Thyroid gland (tissue), 4 donors: ENCODE measurements at regions not wholly inside any gene's neighbourhood (a gene's known extent, or its start where the extent isn't known, plus 50 kb on each side); places are given as distances from the start of the nearest gene placed in this dataset.

Experiments used
- DNase-seq, 2 donors: peaks; one replicate each; pipeline ENCODE4 v3.0.0-alpha.2; 2019
- H3K27ac ChIP-seq, 3 donors: fragments of 200-600 bp; sonication (generic); 1 replicate in 2 of 3; 2 replicates in 1 of 3; pipeline ENCODE4 v1.5.1; 2016 to 2019; ENCODE audit warnings: mild to moderate bottlenecking in 1 of 3, moderate library complexity in 1 of 3
- H3K27me3 ChIP-seq: fragments of 200-600 bp; sonication (generic); one replicate; pipeline ENCODE4 v1.5.1; 2019
- H3K36me3 ChIP-seq, 2 donors: fragments of 200-600 bp; sonication (generic); one replicate each; pipeline ENCODE4 v1.5.1; 2016 to 2019
- H3K4me1 ChIP-seq, 2 donors: fragments of 200-600 bp; sonication (generic); one replicate each; pipeline ENCODE4 v1.5.1; 2017 to 2019
- H3K4me3 ChIP-seq, 3 donors: fragments of 200-600 bp; sonication (generic); replicated peaks in 1 of 3; 1 replicate in 2 of 3; 2 replicates in 1 of 3; pipeline ENCODE4 v1.5.1; 2016; ENCODE audit warnings: mild to moderate bottlenecking in 1 of 3
- H3K9me3 ChIP-seq: fragments of 200-600 bp; sonication (generic); one replicate; pipeline ENCODE4 v1.5.1; 2017
- CTCF ChIP-seq, 6 experiments: fragments of 200-600 bp in 3 of 6; fragments of 450-650 bp in 3 of 6; sonication (generic) in 3 of 6; IDR thresholded peaks; one replicate each; pipeline ENCODE4 v1.5.1; 2016 to 2019; ENCODE audit warnings: antibody characterized with exemption in 6 of 6, mild to moderate bottlenecking in 2 of 6, inconsistent platforms in 1 of 6, moderate library complexity in 1 of 6
- POLR2A ChIP-seq, 2 donors: fragments of 450-650 bp; IDR thresholded peaks; one replicate each; pipeline ENCODE4 v1.6.1; 2017; ENCODE audit warnings: antibody characterized with exemption in 2 of 2, mild to moderate bottlenecking in 2 of 2, moderate library complexity in 1 of 2
- whole genome bisulfite sequencing, 2 donors: methylation state at CpG; one replicate each; pipeline ENCODE4 v1.1.5; 2017; 5-methylcytosine and 5-hydroxymethylcytosine counted together
- intact Hi-C: fragments of 100-400 bp; cut with DNase I; formaldehyde crosslinking; loops from one replicate; pipeline ENCODE4 v1.15.1; 2023

GRCh38 chr9:120265791-120266190, 314.2 kb downstream of the CDK5RAP2 start:
- WGBS, 2 donors: 43 to 46% methylated on average over 6 of the region's 6 CpGs
- Histone ChIP-seq H3K9me3 (no peaks in the 10 kb centered on the region), H3K4me1 (no peaks in the 10 kb centered on the region), H3K4me3 (no peak overlapping the region), H3K27me3 (no peaks in the 10 kb centered on the region), H3K36me3 (no peaks in the 10 kb centered on the region), H3K27ac (no peak overlapping the region)
- intact Hi-C loops: no loop called here
- no peak for DNase-seq
- no peak for TF ChIP-seq POLR2A (IDR thresholded peaks at IDR 0.05)
- no peak for TF ChIP-seq CTCF (IDR thresholded peaks at IDR 0.05)

- Histone ChIP-seq H3K9me3 (no peaks in the 10 kb centered on the region), H3K27ac (no peak overlapping the region), H3K36me3 (no peaks in the 10 kb centered on the region), H3K27me3 (no peaks in the 10 kb centered on the region), H3K4me3 (no peak overlapping the region), H3K4me1 (no peaks in the 10 kb centered on the region)
- intact Hi-C loops: no loop called here
- no peak for DNase-seq
- no peak for TF ChIP-seq CTCF (IDR thresholded peaks at IDR 0.05)
- no peak for TF ChIP-seq POLR2A (IDR thresholded peaks at IDR 0.05)
Measured at GRCh38 chr9:120264528-120264927, 315.4 kb downstream of the CDK5RAP2 start.

- Histone ChIP-seq H3K4me3 (no peak overlapping the region), H3K4me1 (no peaks in the 10 kb centered on the region), H3K27ac (no peak overlapping the region), H3K27me3 (no peaks in the 10 kb centered on the region), H3K9me3 (no peaks in the 10 kb centered on the region), H3K36me3 (no peaks in the 10 kb centered on the region)
- no peak for DNase-seq
- intact Hi-C loops: no loop called here
- TF ChIP-seq CTCF (IDR thresholded peaks at IDR 0.05): no peak
- TF ChIP-seq POLR2A (IDR thresholded peaks at IDR 0.05): no peak
- WGBS, 2 donors: 75 to 76% methylated on average over 4 of the region's 4 CpGs
Measured at GRCh38 chr9:120263836-120264235, 316.1 kb downstream of the CDK5RAP2 start.

GRCh38 chr9:120261419-120261818, 318.5 kb downstream of the CDK5RAP2 start:
- TF ChIP-seq CTCF (IDR thresholded peaks at IDR 0.05): no peak
- intact Hi-C loops: no loop called here
- 63 to 66% methylated on average over 6 of the region's 6 CpGs for WGBS, 2 donors

GRCh38 chr9:120259100-120259499, 320.9 kb downstream of the CDK5RAP2 start:
- no peak for DNase-seq
- no peaks in the 10 kb centered on the region for H3K9me3 ChIP-seq
- H3K36me3 ChIP-seq: no peaks in the 10 kb centered on the region
- WGBS, 2 donors: 95 to 100% methylated on average over 1 of the region's 1 CpG
- TF ChIP-seq POLR2A (IDR thresholded peaks at IDR 0.05) (no peak), CTCF (IDR thresholded peaks at IDR 0.05) (no peak)
- no peaks in the 10 kb centered on the region for H3K4me1 ChIP-seq
- no peak overlapping the region for H3K4me3 ChIP-seq
- intact Hi-C loops: no loop called here
- H3K27ac ChIP-seq: no peak overlapping the region
- H3K27me3 ChIP-seq: no peaks in the 10 kb centered on the region

More at GRCh38 chr9:120261419-120261818, 318.5 kb downstream of the CDK5RAP2 start:
- no peaks in the 10 kb centered on the region for H3K36me3 ChIP-seq
- H3K4me1 ChIP-seq: no peaks in the 10 kb centered on the region
- no peak for DNase-seq
- H3K9me3 ChIP-seq: no peaks in the 10 kb centered on the region
- no peak overlapping the region for H3K4me3 ChIP-seq
- H3K27me3 ChIP-seq: no peaks in the 10 kb centered on the region
- no peak overlapping the region for H3K27ac ChIP-seq
